HFF-Myc (cell line): ENCODE measurements at regions not wholly inside any gene's neighbourhood (a gene's known extent, or its start where the extent isn't known, plus 50 kb on each side); places are given as distances from the start of the nearest gene placed in this dataset.

Experiments used
- DNase-seq: peaks from one replicate; pipeline ENCODE4 v3.0.0-alpha.2; 2011; ENCODE audit warnings: low read depth; ENCODE audit errors: extremely low read depth
- H3K4me3 ChIP-seq: replicated peaks from 2 replicates; pipeline ENCODE4 v1.5.1; 2011; ENCODE audit warnings: low read depth, mild to moderate bottlenecking, control low read depth, low read length
- TF ChIP-seq, protein P1 (sequence below): IDR thresholded peaks from 2 replicates; pipeline ENCODE4 v1.5.1; 2012; ENCODE audit warnings: mild to moderate bottlenecking, low read depth, low read length, control low read depth; ENCODE audit errors: missing control alignments

DNA sequence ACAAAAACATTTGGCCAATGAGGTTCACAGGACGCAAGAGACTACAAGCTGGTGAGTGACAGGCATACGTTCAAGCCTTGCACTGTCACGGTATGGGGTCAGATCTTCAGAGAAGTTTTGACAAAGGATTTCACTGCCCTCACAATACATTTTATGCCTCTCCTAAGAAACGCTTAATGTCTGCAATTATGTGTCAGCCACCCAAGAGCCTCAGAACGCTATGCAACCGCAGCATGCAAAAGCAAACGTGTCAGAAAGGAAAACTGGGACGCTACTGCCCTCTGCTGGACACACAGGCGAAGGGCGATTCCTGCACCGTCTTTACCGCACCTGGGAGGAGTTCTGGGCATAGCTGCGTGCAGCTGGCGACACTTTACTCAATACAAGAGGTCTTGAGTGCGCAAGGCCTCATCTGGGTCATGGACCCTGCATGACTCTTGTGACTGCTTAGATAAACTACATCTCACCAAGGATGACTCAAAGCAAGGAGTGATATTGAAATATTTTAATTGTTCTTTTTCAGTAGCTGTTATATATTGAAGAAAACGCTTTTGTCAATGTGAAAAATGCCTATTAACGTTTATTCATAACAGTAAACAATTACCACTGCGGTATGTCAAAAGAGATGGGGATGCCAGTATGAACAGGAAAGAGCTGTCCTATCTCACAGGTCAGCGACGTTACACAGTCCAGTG is 147.6 kb upstream of the FRG1 start:
- peak; percentile 21 for DNase-seq
- TF ChIP-seq, protein P1, sequence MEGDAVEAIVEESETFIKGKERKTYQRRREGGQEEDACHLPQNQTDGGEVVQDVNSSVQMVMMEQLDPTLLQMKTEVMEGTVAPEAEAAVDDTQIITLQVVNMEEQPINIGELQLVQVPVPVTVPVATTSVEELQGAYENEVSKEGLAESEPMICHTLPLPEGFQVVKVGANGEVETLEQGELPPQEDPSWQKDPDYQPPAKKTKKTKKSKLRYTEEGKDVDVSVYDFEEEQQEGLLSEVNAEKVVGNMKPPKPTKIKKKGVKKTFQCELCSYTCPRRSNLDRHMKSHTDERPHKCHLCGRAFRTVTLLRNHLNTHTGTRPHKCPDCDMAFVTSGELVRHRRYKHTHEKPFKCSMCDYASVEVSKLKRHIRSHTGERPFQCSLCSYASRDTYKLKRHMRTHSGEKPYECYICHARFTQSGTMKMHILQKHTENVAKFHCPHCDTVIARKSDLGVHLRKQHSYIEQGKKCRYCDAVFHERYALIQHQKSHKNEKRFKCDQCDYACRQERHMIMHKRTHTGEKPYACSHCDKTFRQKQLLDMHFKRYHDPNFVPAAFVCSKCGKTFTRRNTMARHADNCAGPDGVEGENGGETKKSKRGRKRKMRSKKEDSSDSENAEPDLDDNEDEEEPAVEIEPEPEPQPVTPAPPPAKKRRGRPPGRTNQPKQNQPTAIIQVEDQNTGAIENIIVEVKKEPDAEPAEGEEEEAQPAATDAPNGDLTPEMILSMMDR: peak; percentile 74
- no peak overlapping the region for H3K4me3 ChIP-seq

DNA sequence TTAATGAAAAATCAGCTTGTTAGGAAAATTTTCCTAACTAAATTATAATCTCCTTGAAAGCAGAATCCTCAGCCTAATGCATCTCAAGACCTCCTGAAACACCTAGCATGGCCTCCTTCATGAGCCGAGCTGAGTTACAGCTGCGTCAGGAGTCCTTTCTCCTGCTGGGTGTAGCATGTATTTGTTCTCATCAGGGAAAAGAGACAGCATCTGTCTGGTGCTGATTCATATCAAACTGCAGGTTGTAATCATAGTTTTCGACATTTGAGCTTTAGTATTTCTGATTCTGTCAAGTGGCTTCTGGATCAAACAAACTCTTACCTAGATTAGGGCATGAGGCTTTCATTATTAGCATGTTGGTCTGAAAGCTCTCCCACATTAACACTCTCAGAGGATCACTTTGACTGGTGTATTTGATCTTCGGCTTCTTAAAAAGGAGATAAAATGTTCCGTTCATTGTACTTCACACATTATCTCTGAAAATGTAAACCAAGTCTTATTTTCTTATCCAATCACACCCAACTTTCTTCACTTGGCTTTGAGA is 140.1 kb upstream of the FRG1 start:
- no peak overlapping the region for H3K4me3 ChIP-seq
- TF ChIP-seq, protein P1: no peak
- no peak for DNase-seq

DNA sequence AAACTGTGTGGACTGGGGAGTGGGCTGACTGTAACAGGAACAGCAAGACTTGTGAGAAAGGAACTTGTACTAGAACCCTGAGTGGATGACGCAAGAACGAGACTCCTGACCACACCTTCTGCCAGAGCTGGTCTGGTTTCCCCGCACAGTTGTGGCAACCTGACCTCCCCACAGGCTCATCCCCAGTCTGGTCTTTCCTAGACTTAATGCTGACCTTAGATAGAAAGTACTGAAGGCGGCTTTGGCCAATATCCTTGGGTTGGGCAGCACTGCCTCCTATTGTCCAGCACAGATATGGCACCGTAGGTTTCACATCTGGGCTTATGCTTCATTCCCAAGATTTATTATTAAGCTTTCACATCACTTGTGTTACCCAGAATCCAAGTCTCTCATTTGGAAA is 137.8 kb upstream of the FRG1 start:
- no peak overlapping the region for H3K4me3 ChIP-seq
- DNase-seq: no peak
- TF ChIP-seq, protein P1: no peak

DNA sequence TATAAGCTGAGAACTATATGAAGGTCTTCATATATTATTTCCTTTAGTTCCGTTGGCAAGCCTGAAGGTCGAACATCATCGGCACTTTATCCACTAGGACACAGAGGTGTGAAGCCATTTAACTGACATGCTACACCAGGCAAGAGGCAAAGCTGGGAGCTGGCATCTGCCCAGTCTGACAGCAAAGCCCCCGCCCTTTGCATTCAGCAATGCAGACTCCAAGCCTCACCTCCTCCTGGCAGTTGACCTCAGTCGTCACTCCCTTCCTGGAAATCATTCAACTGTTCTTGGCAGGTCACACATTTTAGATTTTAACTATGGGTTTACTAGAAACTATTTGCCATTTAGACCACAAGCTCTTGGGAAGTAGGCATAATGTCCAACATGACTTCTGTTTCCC is 135.8 kb upstream of the FRG1 start:
- H3K4me3 ChIP-seq: no peak overlapping the region
- DNase-seq: no peak
- TF ChIP-seq, protein P1: no peak

DNA sequence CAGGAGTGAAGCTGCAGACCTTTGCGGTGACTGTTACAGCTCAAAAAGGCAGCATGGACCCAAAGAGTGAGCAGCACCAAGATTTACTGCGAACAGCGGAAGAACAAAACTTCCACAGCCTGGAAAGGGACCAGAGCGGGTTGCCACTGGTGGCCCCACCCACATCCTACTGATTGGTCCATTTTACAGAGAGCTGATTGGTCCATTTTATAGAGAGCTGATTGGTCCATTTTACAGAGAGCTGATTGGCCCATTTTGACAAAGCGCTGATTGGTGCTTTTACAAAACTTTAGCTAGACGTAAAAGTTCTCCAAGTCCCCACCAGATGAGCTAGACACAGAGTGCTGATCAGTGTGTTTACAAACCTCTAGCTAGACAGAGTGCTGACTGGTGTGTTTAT is 134.2 kb upstream of the FRG1 start:
- TF ChIP-seq, protein P1: no peak
- H3K4me3 ChIP-seq: no peak overlapping the region

DNA sequence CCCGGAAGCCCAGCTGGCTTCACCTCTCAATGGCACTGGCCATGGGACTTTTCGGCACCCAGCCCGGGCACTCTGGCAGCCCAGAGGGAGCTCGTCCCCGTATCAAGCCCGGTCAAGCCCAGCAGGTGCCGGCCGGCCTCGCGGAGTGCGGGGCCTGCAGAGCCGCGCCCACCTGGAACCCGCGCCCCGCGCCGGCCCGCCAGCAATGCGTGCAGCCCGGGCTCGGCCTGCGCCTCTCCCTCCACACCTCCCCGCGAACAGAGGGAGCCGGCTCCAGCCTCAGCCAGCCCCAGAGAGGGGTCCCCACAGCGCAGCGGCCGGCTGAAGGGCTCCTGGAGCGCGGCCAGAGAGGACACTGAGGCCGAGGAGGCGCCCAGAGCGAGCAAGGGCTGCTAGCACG is 133.6 kb upstream of the FRG1 start:
- DNase-seq: no peak
- TF ChIP-seq, protein P1: no peak
- H3K4me3 ChIP-seq: no peak overlapping the region

More for the DNA sequence above, 134.2 kb upstream of the FRG1 start:
- no peak for DNase-seq
